ENCODE measurements at regions not wholly inside any gene's neighbourhood (a gene's known extent, or its start where the extent isn't known, plus 50 kb on each side); places are given as distances from the start of the nearest gene placed in this dataset.

DNA sequence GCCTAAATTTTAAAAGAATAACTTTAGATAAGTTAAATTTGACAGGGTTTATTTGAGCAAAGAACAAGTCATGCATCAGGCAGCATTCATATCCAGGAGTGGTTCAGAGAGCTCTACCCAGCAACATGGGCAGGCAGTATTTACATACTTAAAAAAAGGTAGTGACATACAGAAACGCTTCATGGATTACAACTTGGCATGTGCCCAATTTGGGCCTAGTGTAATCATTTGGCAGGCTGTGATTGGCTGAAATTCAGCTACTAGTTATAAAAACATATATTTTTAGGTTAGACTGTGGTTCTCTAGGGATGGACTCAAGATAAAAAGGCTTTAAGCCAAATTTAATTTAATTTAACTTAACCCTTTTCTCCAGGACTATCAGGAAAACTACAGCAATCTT lies 374.0 kb upstream of the ADAMTS16 start:
- DNase-seq = no peak

DNA sequence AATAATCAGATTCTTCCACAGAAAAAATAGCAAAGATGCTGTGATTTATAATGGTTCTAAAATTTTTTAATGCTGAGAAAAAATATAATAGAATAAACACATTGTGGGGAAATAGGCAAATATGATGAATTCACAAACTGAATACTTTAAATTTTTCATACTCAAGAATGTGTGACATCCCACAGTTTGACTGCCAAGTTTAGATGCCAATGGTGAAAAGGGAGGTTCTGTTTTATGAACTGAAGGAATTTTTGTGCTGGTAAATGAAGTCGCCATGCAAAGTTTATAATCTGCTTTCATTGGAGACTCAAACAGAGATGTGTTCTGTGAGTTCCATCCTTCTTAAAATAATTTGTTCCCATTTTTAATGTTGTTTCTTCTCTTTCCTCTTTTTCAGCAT lies 367.5 kb upstream of the ADAMTS16 start:
- DNase-seq = no peak

DNA sequence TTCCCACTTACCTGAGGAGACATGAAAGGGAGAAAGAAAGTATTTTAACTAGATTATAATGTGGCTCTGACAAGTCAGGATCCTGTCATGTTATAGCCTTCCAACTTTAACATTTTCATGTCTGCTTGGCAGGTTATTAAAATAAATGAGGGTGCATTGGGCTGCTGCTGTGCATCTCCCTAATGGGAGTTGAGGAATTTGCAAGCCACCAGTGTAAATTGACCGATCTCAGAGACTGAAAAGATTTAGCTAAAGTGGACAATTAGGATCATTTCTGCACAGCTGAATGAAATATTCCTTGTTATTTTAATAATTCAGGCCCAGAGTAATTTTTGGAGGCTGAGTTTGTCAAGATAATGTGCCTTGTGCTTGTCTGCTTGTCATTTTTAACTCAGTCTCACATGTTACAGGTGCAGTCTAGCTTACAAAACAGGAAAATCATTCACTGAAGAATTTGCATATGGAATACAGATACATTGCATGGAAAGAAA lies 366.3 kb upstream of the ADAMTS16 start:
- DNase-seq = no peak

DNA sequence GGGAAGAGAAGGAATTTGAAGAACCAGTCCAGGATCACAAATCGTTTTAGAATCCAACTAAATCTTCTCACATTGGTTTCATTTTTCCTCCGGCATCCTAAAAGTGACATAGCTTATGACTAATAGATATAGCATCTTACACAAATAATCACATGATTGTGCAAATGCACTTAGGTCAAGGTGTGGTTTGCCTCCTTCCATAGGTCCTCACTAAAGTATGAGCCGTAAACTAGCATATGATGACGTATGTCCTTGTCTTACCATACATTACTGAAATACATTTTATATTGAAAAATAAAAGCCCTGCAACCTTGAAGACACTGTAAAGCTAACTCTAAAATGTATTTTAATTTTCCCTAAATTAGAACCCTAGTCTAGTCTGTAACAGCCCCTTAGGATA lies 362.7 kb upstream of the ADAMTS16 start:
- DNase-seq = no peak

DNA sequence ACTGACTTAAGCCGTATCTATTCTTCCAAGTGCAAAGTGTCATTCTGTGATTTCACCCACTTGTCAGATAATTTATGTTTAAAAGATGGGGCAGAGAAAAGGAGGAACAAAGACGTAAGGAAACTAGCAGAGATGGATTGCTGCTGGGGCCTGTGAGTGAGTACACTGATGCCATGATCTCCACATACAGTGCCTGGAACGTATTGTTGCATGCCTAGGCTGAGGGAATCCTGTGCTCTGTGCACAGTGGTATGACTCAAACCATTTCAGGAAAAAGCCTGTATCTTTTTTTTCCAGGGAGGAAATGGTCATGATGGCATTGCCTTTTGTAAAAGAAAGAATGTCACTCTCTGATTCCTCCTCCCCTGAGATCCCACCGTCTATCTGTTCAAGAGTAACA lies 359.5 kb upstream of the ADAMTS16 start:
- DNase-seq = no peak

DNA sequence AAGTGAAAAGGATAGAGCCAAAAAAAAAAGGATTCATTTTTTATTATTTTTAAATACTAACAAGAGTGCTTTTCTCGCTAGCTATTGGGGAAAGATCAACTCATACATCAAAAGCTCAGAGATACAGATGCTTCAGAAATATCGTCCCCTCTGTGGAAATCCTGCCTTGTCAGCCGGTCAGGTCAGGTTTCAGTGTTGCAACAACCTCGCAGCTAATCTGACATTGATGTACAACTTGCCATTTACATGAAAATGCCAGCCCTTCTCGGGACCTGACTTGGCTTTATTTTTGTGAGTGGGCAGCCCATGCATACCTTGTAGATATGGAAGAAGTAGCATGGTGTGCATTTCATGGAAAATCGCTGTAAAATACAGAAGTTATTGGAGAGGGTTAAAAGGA lies 358.8 kb upstream of the ADAMTS16 start:
- DNase-seq = no peak

DNA sequence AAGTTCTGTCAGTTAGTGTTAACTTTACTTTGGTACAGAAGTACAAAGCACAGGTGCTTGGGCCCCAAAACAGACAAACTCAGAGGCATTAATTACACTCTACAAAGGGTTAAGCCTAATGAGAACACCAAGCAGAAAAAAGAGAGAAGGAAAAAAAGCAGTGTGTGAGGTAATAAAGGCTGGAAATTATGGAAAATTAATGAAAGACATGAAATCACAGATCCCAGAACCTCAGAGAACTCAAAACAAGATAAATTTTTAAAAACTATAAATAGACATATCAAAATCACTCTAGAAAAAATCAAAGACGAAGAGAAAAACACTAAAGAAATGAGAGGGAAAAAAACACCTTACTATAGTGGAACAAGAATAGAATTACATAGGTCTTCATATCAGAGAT lies 354.2 kb upstream of the ADAMTS16 start:
- DNase-seq = no peak

DNA sequence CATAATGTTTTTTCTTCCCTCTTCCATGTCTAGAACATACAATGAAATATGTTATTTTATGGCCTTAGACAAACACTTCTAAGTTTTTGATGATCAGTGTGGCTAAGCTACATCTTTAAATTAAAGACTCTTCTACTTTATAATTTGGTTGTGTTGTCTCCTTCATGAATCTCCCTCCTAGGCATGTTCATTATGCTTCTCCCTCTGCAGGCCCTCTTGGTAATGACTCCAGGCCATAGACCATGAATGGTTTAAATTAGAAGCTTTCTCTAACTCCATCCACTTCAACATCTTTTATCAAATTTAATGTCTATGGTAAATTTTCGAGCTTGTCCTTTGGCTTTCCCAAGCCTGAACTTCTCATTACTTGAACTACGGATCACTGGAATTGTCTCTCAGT lies 342.7 kb upstream of the ADAMTS16 start:
- DNase-seq = no peak

DNA sequence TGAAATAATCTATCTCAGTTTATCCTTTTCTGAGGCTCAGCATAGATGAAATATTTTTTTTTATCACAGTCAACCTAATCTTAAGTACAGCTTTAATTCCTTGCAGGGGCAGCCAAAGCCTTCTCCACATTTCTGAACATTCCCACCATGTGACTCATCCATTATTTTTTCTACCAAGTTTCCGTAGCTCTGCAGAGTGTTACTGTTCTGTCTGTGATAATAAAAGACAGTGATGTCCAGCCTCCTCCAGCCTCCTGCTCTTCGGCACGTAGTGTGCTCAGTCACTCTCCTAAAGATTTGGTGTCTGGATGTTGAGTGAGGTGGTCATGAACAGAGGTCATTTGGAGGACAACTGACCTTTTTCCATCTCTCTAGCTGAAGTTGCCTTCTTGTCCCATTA lies 338.1 kb upstream of the ADAMTS16 start:
- no peak for DNase-seq

DNA sequence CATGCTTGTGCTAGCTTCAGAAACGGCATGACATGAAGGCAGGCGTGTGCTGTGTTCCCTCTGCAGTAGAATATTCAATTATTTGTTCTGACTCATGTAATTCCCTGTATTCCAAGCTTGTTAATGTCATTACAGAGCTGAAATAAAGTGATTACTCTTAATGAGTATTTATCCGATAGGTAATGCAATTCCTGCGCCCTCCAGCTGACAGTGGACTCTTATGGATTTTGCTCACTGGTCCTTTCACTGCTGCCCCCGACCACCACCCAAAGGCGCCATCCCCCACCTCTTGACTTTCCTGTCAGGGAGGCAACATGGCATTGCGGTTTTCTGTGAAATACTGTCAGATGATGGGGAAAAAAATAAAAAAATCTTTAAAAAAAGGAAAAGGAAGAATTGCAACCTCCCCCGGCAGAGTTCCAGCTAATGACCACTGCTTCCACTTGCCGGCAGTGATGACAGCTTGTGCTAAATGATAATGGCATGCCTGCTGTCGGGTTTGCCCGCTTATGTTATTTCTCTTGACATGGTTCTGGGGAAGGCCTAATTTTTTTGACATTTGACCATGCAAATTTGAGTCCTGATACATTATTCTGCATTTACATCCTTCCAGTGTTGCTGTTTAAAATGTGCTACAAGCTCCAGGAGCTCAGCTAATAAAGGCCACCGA lies 335.3 kb upstream of the ADAMTS16 start:
- no peak for DNase-seq

DNA sequence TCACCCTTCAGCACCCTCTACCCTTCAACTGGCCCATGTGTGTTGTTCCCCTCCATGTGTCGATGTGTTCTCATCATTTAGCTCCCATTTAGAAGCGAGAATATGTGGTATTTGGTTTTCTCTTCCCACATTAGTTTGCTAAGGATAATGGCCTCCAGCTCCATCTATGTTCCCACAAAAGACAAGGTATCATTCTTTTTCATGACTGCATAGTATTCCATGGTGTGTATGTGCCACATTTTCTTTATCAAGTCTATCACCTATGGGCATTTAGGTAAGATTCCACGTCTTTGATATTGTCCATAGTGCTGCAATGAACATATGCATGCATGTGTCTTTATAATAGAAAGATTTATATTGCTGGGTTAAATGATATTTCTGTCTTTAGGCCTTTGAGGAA lies 325.1 kb upstream of the ADAMTS16 start:
- no peak for DNase-seq

DNA sequence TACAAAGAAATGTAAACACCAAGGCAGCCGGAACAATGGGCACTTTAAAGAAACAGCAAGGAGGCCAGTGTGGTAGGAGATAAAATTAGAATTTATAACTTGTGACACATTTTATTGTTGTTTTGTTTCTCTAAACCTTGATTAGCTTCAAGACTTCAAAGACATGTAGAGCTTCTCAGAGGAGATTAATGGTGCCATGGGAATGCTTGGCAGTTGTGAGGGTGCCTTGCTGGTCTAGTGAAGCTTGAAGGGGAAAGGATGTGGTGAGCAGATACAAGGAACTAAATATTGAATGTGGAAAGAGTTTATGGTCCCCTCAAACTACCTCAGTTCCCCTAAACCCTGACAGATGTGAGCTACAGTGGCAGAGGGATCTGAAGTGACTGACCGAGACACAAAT lies 322.4 kb upstream of the ADAMTS16 start:
- no peak for DNase-seq

DNA sequence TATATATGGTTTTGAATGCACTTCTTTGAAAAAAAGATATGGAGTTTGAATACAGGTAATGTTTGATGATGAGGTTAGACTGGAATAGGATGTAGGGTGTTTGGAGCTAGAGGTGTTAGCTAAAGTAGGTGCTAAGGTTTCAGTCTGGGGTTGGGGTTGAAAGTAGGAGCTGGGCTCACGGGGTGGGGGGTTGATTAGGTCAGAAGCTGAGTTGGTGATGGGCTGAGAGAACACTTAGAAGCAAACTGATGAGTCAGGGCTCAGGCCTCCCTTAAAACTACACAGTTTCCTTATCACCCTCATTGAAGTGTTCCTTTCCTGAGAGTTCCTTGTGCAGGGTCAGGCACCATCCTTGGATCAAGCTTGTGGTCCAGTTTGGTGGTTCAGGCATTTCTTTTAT lies 308.8 kb upstream of the ADAMTS16 start:
- no peak for DNase-seq

DNA sequence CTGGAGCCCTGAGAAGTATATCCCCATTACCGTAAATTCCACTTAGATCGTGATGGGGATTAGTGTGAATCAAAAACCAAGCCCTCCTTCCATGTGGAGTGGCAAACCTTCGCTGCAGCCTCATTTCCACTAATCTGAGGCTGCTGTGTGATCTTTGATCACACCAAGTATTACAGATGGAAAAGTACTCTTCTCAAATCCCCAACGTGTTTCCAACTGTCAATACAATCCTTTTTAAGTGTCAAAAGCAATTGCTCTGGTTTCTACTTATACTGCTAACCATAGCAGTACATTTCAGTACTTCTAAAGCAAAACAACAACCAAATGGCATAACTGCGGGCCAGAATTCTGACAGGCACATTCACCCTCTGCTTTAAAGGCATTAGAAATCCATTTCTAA lies 307.7 kb upstream of the ADAMTS16 start:
- DNase-seq = no peak

DNA sequence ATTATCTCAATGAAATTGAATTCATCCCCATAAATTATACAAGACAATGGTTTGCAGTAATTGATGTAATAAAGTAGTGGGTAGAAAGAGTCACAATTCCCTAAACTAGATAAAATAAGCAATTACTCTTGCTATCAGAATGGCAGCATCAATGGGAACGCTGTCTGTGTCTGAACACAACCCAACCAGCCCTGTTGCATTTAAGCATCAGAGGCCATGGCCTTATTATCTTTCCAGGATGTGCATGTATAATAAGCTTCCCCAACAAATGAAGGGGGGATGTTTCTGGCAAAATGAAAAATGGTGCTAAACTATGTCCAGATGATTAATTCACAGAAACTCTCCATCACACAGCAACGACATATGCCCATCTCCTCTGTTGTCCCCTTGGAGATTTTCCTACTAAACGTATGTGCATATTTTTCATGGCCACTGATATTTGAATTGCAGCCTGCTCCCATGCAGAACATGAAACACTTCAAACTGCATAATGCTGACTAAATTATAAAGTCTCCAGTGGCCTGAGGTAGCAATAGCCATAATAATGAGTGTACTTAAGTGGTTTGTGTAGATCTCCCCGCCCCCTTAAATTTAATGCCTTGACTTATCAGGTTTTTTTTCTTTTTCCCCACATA lies 306.9 kb upstream of the ADAMTS16 start:
- DNase-seq = no peak

DNA sequence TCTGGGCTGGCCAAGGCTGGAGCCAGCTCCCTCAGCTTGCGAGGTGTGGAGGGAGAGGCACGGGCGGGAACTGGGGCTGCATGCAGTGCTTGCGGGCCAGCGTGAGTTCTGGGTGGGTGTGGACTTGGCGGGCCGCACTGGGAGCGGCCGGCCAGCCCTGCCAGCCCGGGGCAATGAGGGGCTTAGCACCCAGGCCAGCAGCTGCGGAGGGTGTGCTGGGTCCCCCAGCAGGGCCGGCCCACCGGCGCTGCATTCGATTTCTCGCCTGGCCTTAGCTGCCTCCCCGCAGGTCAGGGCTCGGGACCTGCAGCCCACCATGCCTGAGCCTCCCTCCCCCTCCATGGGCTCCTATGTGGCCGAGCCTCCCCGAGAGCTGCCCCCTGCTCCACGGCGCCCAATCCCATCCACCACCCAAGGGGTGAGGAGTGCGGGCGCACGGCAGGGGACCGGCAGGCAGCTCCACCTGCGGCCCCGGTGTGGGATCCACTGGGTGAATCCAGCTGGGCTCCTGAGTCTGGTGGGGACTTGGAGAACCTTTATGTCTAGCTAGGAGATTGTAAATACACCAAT lies 302.6 kb upstream of the ADAMTS16 start:
- DNase-seq = no peak

DNA sequence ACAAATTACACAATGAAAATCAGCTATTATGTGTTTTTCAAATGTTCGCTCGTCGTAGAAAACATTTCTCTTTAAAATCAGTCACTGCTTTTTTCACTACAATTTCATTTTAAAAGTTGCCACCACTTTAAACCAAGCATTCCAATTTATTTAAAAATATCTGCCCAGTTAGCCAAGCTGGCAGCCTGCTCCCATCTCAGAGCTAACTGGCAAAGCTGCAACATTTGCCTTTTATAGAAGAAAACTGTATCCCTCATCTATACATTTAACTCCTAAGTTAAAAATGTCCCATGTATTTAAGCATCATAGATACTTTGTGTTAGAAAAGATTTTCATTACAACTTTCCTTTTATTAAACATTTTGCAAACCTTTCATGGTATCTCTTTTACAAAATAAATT lies 294.9 kb upstream of the ADAMTS16 start:
- no peak for DNase-seq

DNA sequence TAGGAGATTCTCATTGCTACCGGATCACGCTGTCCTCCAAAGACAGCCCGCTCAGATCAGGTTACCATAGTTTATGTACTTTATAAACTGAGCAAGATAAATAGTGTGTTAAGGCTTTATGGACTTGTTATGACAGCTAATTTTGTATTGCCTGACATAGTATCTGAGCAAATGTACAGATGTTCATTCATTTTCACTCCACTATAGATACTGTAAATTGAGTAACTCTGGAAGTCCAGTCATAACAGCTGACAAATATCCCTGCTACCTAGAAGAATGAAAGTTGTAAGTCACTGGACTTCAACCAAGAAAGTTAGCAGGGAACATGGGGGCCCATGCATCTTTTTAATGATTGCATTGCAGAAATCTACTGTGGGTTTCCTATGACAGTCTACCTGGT lies 292.4 kb upstream of the ADAMTS16 start:
- no peak for DNase-seq

DNA sequence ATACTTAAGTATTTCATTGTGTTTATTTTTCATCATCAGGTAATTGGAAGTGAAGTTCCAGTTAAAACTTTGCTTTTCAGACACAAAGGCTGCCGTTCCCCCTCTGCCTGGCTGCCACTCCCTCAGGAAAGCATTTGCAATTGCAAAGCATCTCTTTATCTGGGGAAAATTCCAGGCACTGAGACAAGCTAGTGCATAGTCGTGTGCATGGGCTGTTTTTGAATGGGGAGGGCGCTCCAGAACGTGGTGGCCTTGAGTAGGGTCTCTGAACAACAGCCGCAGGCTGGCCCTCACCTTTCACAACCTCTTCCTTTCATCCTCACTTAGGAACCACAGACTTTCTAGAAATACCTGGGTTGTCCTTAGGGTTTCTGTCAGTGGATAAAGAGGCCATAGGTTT lies 285.1 kb upstream of the ADAMTS16 start:
- no peak for DNase-seq

DNA sequence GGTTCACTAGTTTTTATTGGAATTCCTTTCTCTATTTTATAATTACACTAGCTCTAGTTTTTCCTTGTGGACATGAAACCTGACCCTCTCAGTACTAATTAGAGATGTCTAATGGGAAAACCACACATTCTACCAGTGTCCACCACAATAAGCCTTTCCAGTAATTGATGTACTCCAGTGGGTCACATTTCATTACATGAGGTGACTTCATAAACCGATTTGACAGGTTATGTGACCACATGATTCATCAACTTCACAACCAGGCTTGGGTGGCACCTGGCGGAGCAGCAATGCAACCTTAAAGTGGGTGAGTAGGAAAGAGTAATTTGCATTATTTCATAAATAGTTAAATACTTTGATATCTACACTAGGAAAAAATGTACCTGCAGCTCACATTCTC lies 284.2 kb upstream of the ADAMTS16 start:
- DNase-seq = no peak

DNA sequence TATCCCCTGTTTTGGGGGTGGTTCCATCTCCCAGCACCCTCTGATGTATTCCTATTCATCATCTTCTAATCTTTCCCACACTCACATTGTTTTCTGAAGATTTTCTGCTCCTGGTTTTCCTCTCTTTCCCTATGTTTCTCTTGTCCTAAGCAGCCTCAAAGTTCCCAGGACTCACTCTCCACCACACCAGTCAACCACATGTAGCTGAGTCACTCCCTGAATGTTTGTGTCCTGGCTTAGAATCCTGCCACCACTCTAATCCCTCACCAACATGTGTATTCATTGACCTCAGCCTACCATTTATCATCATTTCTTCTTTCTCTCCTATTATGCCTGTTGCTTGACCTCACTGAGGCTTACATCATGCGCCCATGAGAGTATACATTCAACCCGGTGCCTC lies 282.4 kb upstream of the ADAMTS16 start:
- no peak for DNase-seq

DNA sequence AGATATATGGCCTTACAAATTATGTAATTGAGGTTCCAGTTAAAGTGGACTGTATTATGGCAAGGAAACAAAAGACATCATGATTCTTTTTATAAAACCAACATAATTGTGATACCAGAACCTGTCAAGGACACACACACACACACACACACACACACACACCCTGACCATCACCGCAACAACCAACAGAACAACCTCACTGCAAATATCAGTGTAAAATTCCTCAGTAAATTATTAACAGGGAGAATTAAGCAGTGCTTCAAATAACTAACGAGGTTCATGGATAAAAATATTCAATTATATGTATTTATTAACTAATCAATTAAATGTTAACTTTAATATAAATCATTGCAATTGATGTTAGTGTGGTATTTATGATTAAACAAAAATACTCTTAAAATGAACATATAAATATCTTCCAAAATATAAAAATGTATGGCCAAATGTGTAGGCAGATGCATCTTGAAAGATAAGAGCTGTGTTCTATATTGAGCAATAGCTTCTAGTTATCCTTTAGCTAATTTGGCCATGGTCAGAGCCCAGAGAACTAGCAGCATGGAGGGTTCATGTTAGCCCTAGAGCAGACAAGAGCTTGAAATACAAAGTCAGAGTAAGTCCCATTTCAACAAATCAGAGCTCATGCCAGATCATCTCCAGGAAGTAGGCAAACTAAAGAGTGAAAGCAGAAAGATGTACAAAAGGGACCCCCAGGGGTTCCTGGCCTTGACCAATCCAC lies 280.5 kb upstream of the ADAMTS16 start:
- DNase-seq = no peak

DNA sequence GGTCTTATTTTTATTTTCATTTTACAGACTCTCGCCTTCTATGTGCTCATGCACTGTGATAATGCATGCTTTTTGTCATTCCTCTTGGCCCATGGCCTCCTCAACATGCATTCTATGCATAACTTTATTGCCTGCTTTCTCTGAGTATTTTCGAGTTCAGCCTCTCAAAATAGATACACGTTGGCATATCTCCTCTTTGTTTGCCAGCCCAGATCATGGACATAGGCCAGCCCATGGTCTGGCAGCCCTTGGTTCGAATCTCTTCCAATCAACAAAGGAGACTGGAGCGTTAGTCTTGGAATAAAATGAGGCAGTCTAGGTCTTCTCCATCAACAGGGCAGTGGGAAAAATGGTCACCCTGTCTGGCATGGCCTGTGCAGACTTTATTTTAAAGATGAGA lies 279.5 kb upstream of the ADAMTS16 start:
- no peak for DNase-seq

DNA sequence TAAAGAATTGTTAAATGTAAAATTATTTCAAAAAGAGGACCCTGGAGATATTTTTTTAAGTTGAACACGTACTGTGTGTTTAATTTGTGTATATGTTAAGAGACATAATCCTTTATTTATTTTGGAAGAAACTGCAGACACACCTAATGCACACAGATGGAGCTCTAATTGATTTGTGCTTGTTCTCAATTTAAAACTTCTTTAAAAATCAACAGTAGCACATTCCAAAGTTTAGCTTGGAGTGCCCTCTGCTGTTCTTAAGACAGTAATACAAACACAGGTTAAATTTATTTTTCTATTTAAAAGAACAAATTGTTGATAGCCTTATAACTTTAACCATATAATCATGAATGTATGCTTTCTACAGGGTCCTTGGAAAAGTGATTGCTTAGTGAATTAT lies 277.6 kb upstream of the ADAMTS16 start:
- DNase-seq = peak in 1 of 2 donors; percentile 59
